Body of pancreas (tissue), 4 donors: ENCODE measurements at regions not wholly inside any gene's neighbourhood (a gene's known extent, or its start where the extent isn't known, plus 50 kb on each side); places are given as distances from the start of the nearest gene placed in this dataset.

Source experiments
- ATAC-seq: fragments of 150-250 bp; one replicate; pipeline ENCODE4 v1.9.1; 2016
- DNase-seq, 4 donors: peaks; one replicate each; pipeline ENCODE4 v3.0.0-alpha.2; 2019
- H3K27ac ChIP-seq, 4 donors: fragments of 200-600 bp; sonication (generic); 1 replicate in 3 of 4; 2 replicates in 1 of 4; pipeline versions ENCODE4 v1.5.1 to v1.6.1; 2016 to 2019; ENCODE audit warnings: mild to moderate bottlenecking in 1 of 4, mixed read lengths in 1 of 4, moderate library complexity in 1 of 4
- H3K27me3 ChIP-seq, 2 donors: fragments of 200-600 bp; sonication (generic); one replicate each; pipeline ENCODE4 v1.6.0; 2016; ENCODE audit warnings: mild to moderate bottlenecking in 1 of 2
- H3K36me3 ChIP-seq, 2 donors: fragments of 200-600 bp; sonication (generic); replicated peaks in 1 of 2; 2 replicates each; pipeline ENCODE4 v1.5.1; 2016; ENCODE audit warnings: low read depth in 2 of 2; ENCODE audit not compliant: insufficient read depth in 1 of 2
- H3K4me1 ChIP-seq: fragments of 200-600 bp; sonication (generic); one replicate; pipeline ENCODE4 v1.6.0; 2016
- H3K4me3 ChIP-seq, 2 donors: fragments of 200-600 bp; sonication (generic); 1 replicate in 1 of 2; 2 replicates in 1 of 2; pipeline ENCODE4 v1.5.1; 2016 to 2019
- H3K9me3 ChIP-seq, 3 donors: fragments of 200-600 bp; sonication (generic); 1 replicate in 2 of 3; 2 replicates in 1 of 3; pipeline ENCODE4 v1.5.1; 2016
- POLR2A ChIP-seq, 3 donors: fragments of 450-650 bp; IDR thresholded peaks; one replicate each; pipeline ENCODE4 v1.6.1; 2016; ENCODE audit warnings: antibody characterized with exemption in 3 of 3, mild to moderate bottlenecking in 2 of 3
- WGBS, 2 donors: methylation state at CpG; one replicate each; pipeline ENCODE4 v1.1.5; 2017; 5-methylcytosine and 5-hydroxymethylcytosine counted together
- intact Hi-C: fragments of 100-400 bp; cut with DNase I; formaldehyde crosslinking; loops from one replicate; pipeline ENCODE4 v1.15.1; 2023
- TF ChIP-seq, protein P1 (sequence below), 7 experiments: fragments of 450-650 bp in 4 of 7; fragments of 200-600 bp in 3 of 7; sonication (generic) in 3 of 7; IDR thresholded peaks; one replicate each; pipeline ENCODE4 v1.5.1; 2016 to 2019; ENCODE audit warnings: antibody characterized with exemption in 7 of 7

DNA sequence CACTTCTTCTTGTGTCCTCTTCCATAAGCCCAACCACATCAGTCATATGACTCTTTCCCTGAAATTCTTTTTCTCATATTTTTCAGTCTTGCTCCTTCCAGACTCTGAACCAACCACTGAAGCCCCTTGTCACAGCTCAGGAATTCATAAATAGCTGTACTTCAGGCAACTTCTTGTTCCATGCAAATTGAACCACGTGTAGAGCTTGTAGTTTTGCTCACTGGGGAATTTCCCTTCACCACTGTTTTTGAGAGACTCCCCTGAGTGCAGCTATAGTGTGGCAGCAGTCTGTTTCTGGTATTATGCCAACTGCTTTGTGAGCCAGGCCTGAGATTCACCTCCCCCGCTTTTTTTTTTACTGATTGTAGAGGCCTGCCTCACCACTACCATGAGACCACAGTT lies 150.3 kb upstream of the SPAG17 start:
- DNase-seq: no peak
- no peak overlapping the region for H3K4me3 ChIP-seq
- no peaks in the 10 kb centered on the region for H3K4me1 ChIP-seq
- WGBS, 2 donors: 44 to 60% methylated on average over 2 of the region's 2 CpGs
- intact Hi-C loops: no loop called here
- TF ChIP-seq, protein P1, sequence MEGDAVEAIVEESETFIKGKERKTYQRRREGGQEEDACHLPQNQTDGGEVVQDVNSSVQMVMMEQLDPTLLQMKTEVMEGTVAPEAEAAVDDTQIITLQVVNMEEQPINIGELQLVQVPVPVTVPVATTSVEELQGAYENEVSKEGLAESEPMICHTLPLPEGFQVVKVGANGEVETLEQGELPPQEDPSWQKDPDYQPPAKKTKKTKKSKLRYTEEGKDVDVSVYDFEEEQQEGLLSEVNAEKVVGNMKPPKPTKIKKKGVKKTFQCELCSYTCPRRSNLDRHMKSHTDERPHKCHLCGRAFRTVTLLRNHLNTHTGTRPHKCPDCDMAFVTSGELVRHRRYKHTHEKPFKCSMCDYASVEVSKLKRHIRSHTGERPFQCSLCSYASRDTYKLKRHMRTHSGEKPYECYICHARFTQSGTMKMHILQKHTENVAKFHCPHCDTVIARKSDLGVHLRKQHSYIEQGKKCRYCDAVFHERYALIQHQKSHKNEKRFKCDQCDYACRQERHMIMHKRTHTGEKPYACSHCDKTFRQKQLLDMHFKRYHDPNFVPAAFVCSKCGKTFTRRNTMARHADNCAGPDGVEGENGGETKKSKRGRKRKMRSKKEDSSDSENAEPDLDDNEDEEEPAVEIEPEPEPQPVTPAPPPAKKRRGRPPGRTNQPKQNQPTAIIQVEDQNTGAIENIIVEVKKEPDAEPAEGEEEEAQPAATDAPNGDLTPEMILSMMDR (IDR thresholded peaks at IDR 0.05): no peak
- no peak for TF ChIP-seq POLR2A (IDR thresholded peaks at IDR 0.05)
- no peaks in the 10 kb centered on the region for H3K9me3 ChIP-seq
- no peak for ATAC-seq
- no peaks in the 10 kb centered on the region for H3K27me3 ChIP-seq
- H3K27ac ChIP-seq: no peak overlapping the region
- no peaks in the 10 kb centered on the region for H3K36me3 ChIP-seq

- ATAC-seq (no peak), DNase-seq (no peak)
- WGBS, 2 donors: 75 to 90% methylated on average over 1 of the region's 1 CpG
- Histone ChIP-seq H3K9me3 (no peaks in the 10 kb centered on the region), H3K36me3 (no peaks in the 10 kb centered on the region), H3K4me3 (no peak overlapping the region), H3K27me3 (no peaks in the 10 kb centered on the region), H3K4me1 (no peaks in the 10 kb centered on the region), H3K27ac (no peak overlapping the region)
- TF ChIP-seq POLR2A (IDR thresholded peaks at IDR 0.05): no peak
- TF ChIP-seq, protein P1 (IDR thresholded peaks at IDR 0.05): no peak
- intact Hi-C loops: no loop called here
Observed at GRCh38 chr1:118334506-118334905, 149.5 kb upstream of the SPAG17 start.

- no peaks in the 10 kb centered on the region for H3K36me3 ChIP-seq
- H3K4me3 ChIP-seq: no peak overlapping the region
- H3K27me3 ChIP-seq: no peaks in the 10 kb centered on the region
- intact Hi-C loops: no loop called here
- no peak overlapping the region for H3K27ac ChIP-seq
- WGBS, 2 donors: 93 to 98% methylated on average over 4 of the region's 4 CpGs
- DNase-seq: no peak
- no peaks in the 10 kb centered on the region for H3K9me3 ChIP-seq
- ATAC-seq: no peak
- H3K4me1 ChIP-seq: no peaks in the 10 kb centered on the region
- no peak for TF ChIP-seq POLR2A (IDR thresholded peaks at IDR 0.05)
- TF ChIP-seq, protein P1 (IDR thresholded peaks at IDR 0.05): no peak
Observed at GRCh38 chr1:118333601-118334210, 148.7 kb upstream of the SPAG17 start.

DNA sequence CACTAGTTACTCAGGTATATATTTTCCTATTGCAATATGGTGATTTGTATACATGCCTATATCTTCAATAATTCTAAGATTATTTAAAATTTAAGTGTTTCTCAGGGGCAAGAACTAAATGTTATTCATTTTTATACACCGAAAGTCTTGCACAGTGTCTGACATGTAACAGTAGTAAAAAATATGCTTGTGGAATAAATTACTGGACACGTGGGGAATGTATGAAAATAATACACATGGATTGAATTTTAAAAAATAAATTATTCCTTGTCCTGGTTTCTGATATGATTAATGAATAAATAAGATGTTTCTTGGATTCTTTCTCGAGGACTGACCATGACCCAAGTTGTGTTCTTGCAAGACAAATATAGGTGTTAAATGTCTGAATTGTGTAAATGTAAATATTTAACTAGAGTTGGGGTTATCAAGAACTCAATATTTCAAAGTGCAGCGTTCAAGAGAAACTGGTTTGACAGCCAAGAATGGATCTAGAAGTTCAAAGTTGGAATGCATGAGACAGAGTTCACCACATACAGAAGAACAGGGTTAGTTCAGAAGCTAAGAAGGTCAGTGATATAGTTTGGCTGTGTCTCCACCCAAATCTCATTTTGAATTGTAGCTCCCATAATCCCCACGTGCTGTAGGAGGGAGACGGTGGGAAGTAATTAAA lies 142.1 kb upstream of the SPAG17 start:
- DNase-seq: peak in 1 of 4 donors; percentile 11
- 21 to 23% methylated on average over 6 of the region's 6 CpGs for WGBS, 2 donors
- intact Hi-C loops: no loop called here
- no peaks in the 10 kb centered on the region for H3K27me3 ChIP-seq
- TF ChIP-seq, protein P1 (IDR thresholded peaks at IDR 0.05): no peak
- ATAC-seq: peak; percentile 78
- no peaks in the 10 kb centered on the region for H3K9me3 ChIP-seq
- peaks cover 29% of the 10 kb centered on the region for H3K4me1 ChIP-seq
- H3K4me3 ChIP-seq: no peak overlapping the region
- H3K36me3 ChIP-seq: no peaks in the 10 kb centered on the region
- H3K27ac ChIP-seq: no peak overlapping the region
